PFSK-1 (cell line): ENCODE measurements at regions not wholly inside any gene's neighbourhood (a gene's known extent, or its start where the extent isn't known, plus 50 kb on each side); places are given as distances from the start of the nearest gene placed in this dataset.

ENCODE experiments used
- FOXP2 ChIP-seq: optimal IDR thresholded peaks from 2 replicates; pipeline ENCODE3; 2011; ENCODE audit warnings: borderline replicate concordance, control low read depth, inconsistent platforms; ENCODE audit not compliant: insufficient read depth; ENCODE audit errors: extremely low read length, extremely low read depth
- POLR2AphosphoS5 ChIP-seq: IDR thresholded peaks from 2 replicates; pipeline ENCODE4 v1.6.1; 2012; ENCODE audit warnings: low read depth, mild to moderate bottlenecking, control low read depth, low read length, moderate library complexity
- REST ChIP-seq, 2 experiments: IDR thresholded peaks; 2 replicates each; pipeline versions ENCODE4 v1.6.1 to v1.8.0; 2011 to 2012; ENCODE audit warnings: low read depth in 2 of 2, low read length in 2 of 2, control low read depth in 1 of 2, inconsistent platforms in 1 of 2, mild to moderate bottlenecking in 1 of 2, moderate library complexity in 1 of 2; ENCODE audit not compliant: insufficient read depth in 1 of 2
- SIN3A ChIP-seq: IDR thresholded peaks from 2 replicates; pipeline ENCODE4 v1.6.1; 2012; ENCODE audit warnings: mild to moderate bottlenecking, low read length, moderate library complexity, borderline replicate concordance; ENCODE audit not compliant: insufficient read depth
- TAF1 ChIP-seq: IDR thresholded peaks from 2 replicates; pipeline ENCODE4 v1.6.1; 2012; ENCODE audit warnings: low read length, control low read depth, borderline replicate concordance; ENCODE audit not compliant: insufficient read depth

GRCh38 chr10:94065362-94065761 is 71.6 kb downstream of the PLCE1 start:
- TF ChIP-seq SIN3A: no peak
- TF ChIP-seq POLR2AphosphoS5: no peak
- no peak for TF ChIP-seq TAF1
- no peak for TF ChIP-seq REST (IDR thresholded peaks at IDR 0.05; ENCODE audit: insufficient read depth in 1 of 2, low read depth in 2 of 2, low read length in 2 of 2)
- TF ChIP-seq FOXP2: no peak

GRCh38 chr10:94065787-94066186 is 72.1 kb downstream of the PLCE1 start:
- no peak for TF ChIP-seq POLR2AphosphoS5

- no peak for TF ChIP-seq POLR2AphosphoS5
- no peak for TF ChIP-seq TAF1
- TF ChIP-seq SIN3A: peak; percentile 35; the same call in 1 of the 2 replicates
- TF ChIP-seq REST (IDR thresholded peaks at IDR 0.05; ENCODE audit: insufficient read depth in 1 of 2, low read depth in 2 of 2, low read length in 2 of 2): peak; percentile 98 to 99
- no peak for TF ChIP-seq FOXP2
Observed at GRCh38 chr10:94066411-94066810, 72.7 kb downstream of the PLCE1 start.

- TF ChIP-seq POLR2AphosphoS5 (no peak), FOXP2 (no peak), TAF1 (no peak), REST (IDR thresholded peaks at IDR 0.05; ENCODE audit: insufficient read depth in 1 of 2, low read depth in 2 of 2, low read length in 2 of 2) (no peak), SIN3A (no peak)
Observed at GRCh38 chr10:94069884-94070283, 76.2 kb downstream of the PLCE1 start.

- no peak for TF ChIP-seq REST (IDR thresholded peaks at IDR 0.05; ENCODE audit: insufficient read depth in 1 of 2, low read depth in 2 of 2, low read length in 2 of 2)
- no peak for TF ChIP-seq SIN3A
- no peak for TF ChIP-seq FOXP2
- no peak for TF ChIP-seq TAF1
- TF ChIP-seq POLR2AphosphoS5: no peak
Observed at GRCh38 chr10:94074462-94074861, 80.7 kb downstream of the PLCE1 start.
